Stimulated activated memory B cell treated with anti-CD40 and anti-IgM and Interleukin-4, amounts not matched to agents 10 μg/mL and 1 μg/mL and 100 μg/mL, for 72 hours (primary cell): ENCODE measurements at regions not wholly inside any gene's neighbourhood (a gene's known extent, or its start where the extent isn't known, plus 50 kb on each side); places are given as distances from the start of the nearest gene placed in this dataset.

Source experiments
- ATAC-seq: fragments of 150-1000 bp; cut with Tn5 transposase; 2 replicates; pipeline ENCODE4 v1.10.0; 2021
- H3K27ac Mint-ChIP-seq: one replicate; pipeline ENCODE4 v1.8.0; 2022; ENCODE audit warnings: mild to moderate bottlenecking, mixed read lengths
- H3K27me3 Mint-ChIP-seq: one replicate; pipeline ENCODE4 v1.8.0; 2022; ENCODE audit warnings: mixed read lengths
- H3K36me3 Mint-ChIP-seq: one replicate; pipeline ENCODE4 v1.8.0; 2022; ENCODE audit warnings: mixed read lengths
- H3K4me1 Mint-ChIP-seq: one replicate; pipeline ENCODE4 v1.8.0; 2022; ENCODE audit warnings: mixed read lengths
- H3K4me3 Mint-ChIP-seq: one replicate; pipeline ENCODE4 v1.8.0; 2022; ENCODE audit warnings: mild to moderate bottlenecking, moderate library complexity, mixed read lengths
- H3K9me3 Mint-ChIP-seq: one replicate; pipeline ENCODE4 v1.8.0; 2022; ENCODE audit warnings: mixed read lengths

- Mint-ChIP-seq H3K9me3 (peaks cover 8% of the 10 kb centered on the region), H3K27me3 (no peaks in the 10 kb centered on the region), H3K27ac (no peak overlapping the region), H3K4me1 (no peaks in the 10 kb centered on the region), H3K4me3 (no peak overlapping the region), H3K36me3 (no peaks in the 10 kb centered on the region)
- ATAC-seq, result no peak
These were observed 53.3 kb downstream of the BLID start for GRCh38 chr11:122062763-122063162.

- H3K4me3 Mint-ChIP-seq, result no peak overlapping the region
- H3K4me1 Mint-ChIP-seq, result no peaks in the 10 kb centered on the region
- no peak overlapping the region for H3K27ac Mint-ChIP-seq
- H3K36me3 Mint-ChIP-seq, result no peaks in the 10 kb centered on the region
- ATAC-seq, result no peak
- peaks cover 8% of the 10 kb centered on the region for H3K9me3 Mint-ChIP-seq
- no peaks in the 10 kb centered on the region for H3K27me3 Mint-ChIP-seq
These were observed 56.5 kb downstream of the BLID start for GRCh38 chr11:122059565-122059964.

- H3K36me3 Mint-ChIP-seq, result no peaks in the 10 kb centered on the region
- H3K9me3 Mint-ChIP-seq, result peaks cover 11% of the 10 kb centered on the region
- peaks cover 16% of the 10 kb centered on the region for H3K27me3 Mint-ChIP-seq
- no peak for ATAC-seq
- H3K4me3 Mint-ChIP-seq, result no peak overlapping the region
- H3K4me1 Mint-ChIP-seq, result no peaks in the 10 kb centered on the region
- H3K27ac Mint-ChIP-seq, result no peak overlapping the region
These were observed 65.9 kb downstream of the BLID start for GRCh38 chr11:122050021-122050690.

GRCh38 chr11:122048401-122048800 lies 67.6 kb downstream of the BLID start:
- Mint-ChIP-seq H3K4me1 (no peaks in the 10 kb centered on the region), H3K36me3 (no peaks in the 10 kb centered on the region), H3K27me3 (peaks cover 16% of the 10 kb centered on the region), H3K9me3 (peaks cover 11% of the 10 kb centered on the region), H3K4me3 (no peak overlapping the region), H3K27ac (no peak overlapping the region)
- ATAC-seq, result no peak

- H3K36me3 Mint-ChIP-seq, result no peaks in the 10 kb centered on the region
These were observed 69.2 kb downstream of the BLID start for GRCh38 chr11:122046846-122047245.

DNA sequence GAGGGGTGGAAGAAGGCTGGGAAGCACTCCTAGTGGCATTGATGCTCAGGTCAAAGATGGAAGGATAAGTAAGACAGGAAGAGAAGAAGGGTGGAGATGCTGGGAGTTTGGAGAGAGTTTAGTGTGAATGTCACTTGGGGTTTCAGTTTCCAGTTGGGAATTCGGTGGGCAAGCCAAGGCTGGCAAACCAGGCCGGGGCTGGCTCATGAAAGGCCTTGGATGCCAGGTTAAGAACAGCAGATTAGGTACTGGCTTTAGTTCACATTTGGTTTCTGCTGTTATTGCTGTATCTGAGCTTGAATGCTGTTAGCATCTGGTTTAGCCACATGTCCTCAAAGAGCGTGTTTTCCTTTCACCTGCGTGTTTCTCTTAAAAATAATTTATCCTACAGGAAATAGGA lies 69.6 kb downstream of the BLID start:
- Mint-ChIP-seq H3K27ac (no peak overlapping the region), H3K36me3 (no peaks in the 10 kb centered on the region), H3K9me3 (peaks cover 8% of the 10 kb centered on the region), H3K27me3 (peaks cover 8% of the 10 kb centered on the region), H3K4me3 (no peak overlapping the region), H3K4me1 (no peaks in the 10 kb centered on the region)
- ATAC-seq, result no peak

More at GRCh38 chr11:122046846-122047245, 69.2 kb downstream of the BLID start:
- Mint-ChIP-seq H3K4me1 (no peaks in the 10 kb centered on the region), H3K9me3 (peaks cover 9% of the 10 kb centered on the region), H3K27ac (no peak overlapping the region), H3K27me3 (peaks cover 12% of the 10 kb centered on the region), H3K4me3 (no peak overlapping the region)
- ATAC-seq, result no peak

DNA sequence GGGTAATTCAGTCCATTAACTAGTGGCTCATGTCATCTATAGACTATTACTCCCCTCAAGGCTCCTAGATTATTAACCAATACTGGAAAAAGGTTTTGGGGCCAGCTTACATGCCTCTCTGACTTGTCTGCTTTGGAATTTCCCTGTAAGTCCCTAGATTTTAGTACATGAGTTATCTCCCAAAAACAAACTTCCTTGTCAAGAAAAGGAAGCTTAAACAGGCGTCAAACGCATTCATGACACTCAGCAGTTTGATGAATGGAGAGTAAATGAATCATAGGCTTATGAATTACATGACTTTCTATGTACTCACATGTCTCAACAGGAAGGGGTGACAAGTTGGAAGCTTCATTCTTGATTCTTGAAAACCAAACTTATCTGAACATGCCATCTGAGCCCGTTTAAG lies 70.8 kb downstream of the BLID start:
- no peaks in the 10 kb centered on the region for H3K36me3 Mint-ChIP-seq
- H3K9me3 Mint-ChIP-seq, result peaks cover 5% of the 10 kb centered on the region
- H3K27me3 Mint-ChIP-seq, result no peaks in the 10 kb centered on the region
- no peaks in the 10 kb centered on the region for H3K4me1 Mint-ChIP-seq
- no peak overlapping the region for H3K4me3 Mint-ChIP-seq
- ATAC-seq, result no peak
- H3K27ac Mint-ChIP-seq, result no peak overlapping the region

- H3K27me3 Mint-ChIP-seq, result no peaks in the 10 kb centered on the region
- H3K27ac Mint-ChIP-seq, result no peak overlapping the region
- no peaks in the 10 kb centered on the region for H3K36me3 Mint-ChIP-seq
- peaks cover 2% of the 10 kb centered on the region for H3K9me3 Mint-ChIP-seq
- no peak for ATAC-seq
- H3K4me1 Mint-ChIP-seq, result no peaks in the 10 kb centered on the region
- no peak overlapping the region for H3K4me3 Mint-ChIP-seq
These were observed 71.9 kb downstream of the BLID start for GRCh38 chr11:122044086-122044485.

DNA sequence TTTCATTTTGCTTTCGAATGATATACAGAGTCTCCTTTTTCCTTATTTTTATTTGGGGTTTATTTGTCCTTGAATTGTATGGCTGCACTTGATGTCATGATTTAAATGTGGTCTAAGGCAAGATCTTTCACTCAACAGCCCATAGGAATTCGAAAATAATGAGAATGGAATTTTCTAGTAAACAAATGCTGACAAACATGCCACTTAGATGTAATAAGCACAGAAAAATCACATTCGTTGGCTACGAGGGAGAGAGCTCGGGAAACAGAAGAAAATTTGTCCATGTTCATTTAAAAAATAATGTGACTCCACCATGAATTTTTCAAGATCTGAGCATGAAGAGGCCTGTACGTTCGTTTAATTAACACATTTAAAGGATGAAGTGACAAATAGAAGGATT lies 73.0 kb downstream of the BLID start:
- Mint-ChIP-seq H3K27me3 (no peaks in the 10 kb centered on the region), H3K9me3 (peaks cover 2% of the 10 kb centered on the region), H3K4me1 (no peaks in the 10 kb centered on the region), H3K27ac (no peak overlapping the region), H3K36me3 (no peaks in the 10 kb centered on the region), H3K4me3 (no peak overlapping the region)
- ATAC-seq, result no peak

DNA sequence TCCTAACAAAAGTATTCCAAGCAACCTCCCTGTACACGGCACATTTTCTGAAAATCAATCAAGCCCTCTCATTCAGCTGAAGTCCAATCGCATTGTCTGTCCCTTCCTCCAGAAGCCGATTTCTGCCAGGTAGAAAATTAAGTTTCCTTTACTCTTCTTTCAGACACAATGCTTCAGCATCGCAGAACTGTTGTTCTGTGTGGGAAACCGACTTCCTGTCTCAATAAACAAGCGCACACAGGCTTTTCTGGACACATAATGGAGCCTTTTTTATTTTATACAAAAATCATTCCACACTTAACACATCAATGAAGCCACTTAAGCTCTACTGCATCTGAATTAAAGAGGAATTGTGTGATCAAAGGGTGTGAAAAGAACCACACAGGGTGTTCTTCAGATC lies 75.6 kb downstream of the BLID start:
- no peak for ATAC-seq
- Mint-ChIP-seq H3K27me3 (no peaks in the 10 kb centered on the region), H3K4me1 (no peaks in the 10 kb centered on the region), H3K36me3 (no peaks in the 10 kb centered on the region), H3K9me3 (no peaks in the 10 kb centered on the region), H3K27ac (no peak overlapping the region), H3K4me3 (no peak overlapping the region)

DNA sequence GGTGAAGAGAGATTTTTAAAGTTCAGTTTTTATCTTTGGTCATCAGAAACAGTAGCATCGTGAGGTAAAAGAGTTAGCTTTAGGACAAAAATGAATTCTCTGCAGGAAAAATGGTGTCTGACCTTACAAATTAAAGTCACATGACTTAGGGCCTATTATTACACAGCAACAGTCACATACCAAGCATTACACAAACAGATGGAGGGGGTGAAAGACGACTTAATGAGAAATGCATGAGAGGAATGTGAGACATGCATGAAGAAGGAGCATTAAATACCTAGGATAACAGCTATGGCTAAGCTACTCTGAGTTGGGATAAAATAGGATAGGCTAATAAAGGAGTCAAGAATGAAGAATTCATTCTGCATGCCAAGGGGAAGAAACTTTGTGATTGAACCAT lies 77.5 kb downstream of the BLID start:
- Mint-ChIP-seq H3K27ac (no peak overlapping the region), H3K4me1 (no peaks in the 10 kb centered on the region), H3K9me3 (no peaks in the 10 kb centered on the region), H3K4me3 (no peak overlapping the region), H3K36me3 (no peaks in the 10 kb centered on the region), H3K27me3 (no peaks in the 10 kb centered on the region)
- no peak for ATAC-seq

GRCh38 chr11:122037911-122038310 lies 78.1 kb downstream of the BLID start:
- H3K27ac Mint-ChIP-seq, result no peak overlapping the region
- H3K4me1 Mint-ChIP-seq, result no peaks in the 10 kb centered on the region
- H3K27me3 Mint-ChIP-seq, result no peaks in the 10 kb centered on the region
- H3K36me3 Mint-ChIP-seq, result no peaks in the 10 kb centered on the region
- H3K9me3 Mint-ChIP-seq, result no peaks in the 10 kb centered on the region
- no peak for ATAC-seq
- no peak overlapping the region for H3K4me3 Mint-ChIP-seq

- Mint-ChIP-seq H3K27ac (no peak overlapping the region), H3K9me3 (no peaks in the 10 kb centered on the region), H3K4me3 (no peak overlapping the region), H3K27me3 (peaks cover under 1% of the 10 kb centered on the region), H3K4me1 (no peaks in the 10 kb centered on the region), H3K36me3 (no peaks in the 10 kb centered on the region)
- ATAC-seq, result no peak
These were observed 79.5 kb downstream of the BLID start for GRCh38 chr11:122036493-122036892.

DNA sequence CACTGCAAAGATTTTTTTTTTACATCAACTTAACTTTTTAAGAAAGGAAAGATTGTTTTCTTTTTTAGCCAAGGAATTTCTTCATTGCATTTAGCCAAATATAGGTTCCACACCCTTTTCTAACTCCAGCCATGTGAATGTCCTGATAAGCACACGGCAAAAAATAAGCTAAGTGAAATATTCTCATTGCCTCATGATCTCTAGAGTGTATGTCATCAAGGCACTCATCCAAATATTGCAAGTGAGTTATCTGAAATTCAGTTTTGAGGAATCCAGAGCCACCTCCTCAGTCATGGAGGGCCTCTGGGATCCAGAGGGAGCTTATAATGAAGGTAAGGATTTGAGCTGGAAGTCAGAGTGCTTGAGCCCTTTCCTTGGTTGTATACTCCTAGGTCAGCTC lies 80.0 kb downstream of the BLID start:
- Mint-ChIP-seq H3K27me3 (peaks cover 5% of the 10 kb centered on the region), H3K36me3 (no peaks in the 10 kb centered on the region)

DNA sequence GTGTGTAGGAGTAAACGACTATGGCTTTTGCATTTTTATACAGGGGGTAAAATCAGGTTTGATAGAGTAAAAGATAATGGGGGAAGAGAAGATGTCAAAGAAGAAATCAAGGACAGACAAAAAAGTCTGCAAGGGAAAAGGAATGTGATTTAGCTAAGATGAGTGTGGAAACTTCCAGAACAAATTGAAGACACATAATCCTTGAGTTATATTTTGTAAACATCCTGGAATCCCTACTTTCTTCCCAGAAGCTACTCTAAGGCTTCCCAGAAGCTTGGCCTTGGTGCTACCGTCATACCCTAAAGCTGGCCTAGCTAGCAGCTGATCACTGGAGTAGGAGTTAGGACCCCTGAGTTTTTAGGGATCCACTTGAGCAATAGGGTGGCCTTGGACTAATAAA lies 82.4 kb downstream of the BLID start:
- no peak for ATAC-seq
- Mint-ChIP-seq H3K27me3 (peaks cover 9% of the 10 kb centered on the region), H3K36me3 (no peaks in the 10 kb centered on the region), H3K4me3 (no peak overlapping the region), H3K27ac (no peak overlapping the region), H3K4me1 (no peaks in the 10 kb centered on the region), H3K9me3 (peaks cover 2% of the 10 kb centered on the region)

More for the DNA sequence above, 80.0 kb downstream of the BLID start:
- Mint-ChIP-seq H3K9me3 (peaks cover 2% of the 10 kb centered on the region), H3K27ac (no peak overlapping the region), H3K4me1 (no peaks in the 10 kb centered on the region), H3K4me3 (no peak overlapping the region)
- no peak for ATAC-seq

DNA sequence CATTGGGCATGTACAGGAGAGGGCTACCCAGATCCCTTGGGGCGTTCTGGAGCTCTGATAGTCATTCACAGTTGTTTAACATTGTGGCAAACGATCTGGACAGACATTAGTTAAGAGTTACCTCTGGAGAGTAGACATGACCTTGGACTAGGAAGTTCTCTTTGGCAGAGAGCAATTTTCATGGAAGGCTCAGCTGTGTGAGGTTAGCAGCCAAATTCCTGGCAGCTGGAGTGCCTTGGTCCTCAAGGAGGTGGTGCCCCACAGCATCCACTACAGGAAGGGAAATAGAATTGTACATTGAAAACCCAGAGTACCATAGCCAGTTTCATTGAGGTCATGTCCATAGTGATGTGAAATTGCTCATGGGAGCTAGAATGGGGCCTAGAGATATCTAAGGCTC lies 82.8 kb downstream of the BLID start:
- no peak overlapping the region for H3K27ac Mint-ChIP-seq
- no peaks in the 10 kb centered on the region for H3K36me3 Mint-ChIP-seq
- no peaks in the 10 kb centered on the region for H3K4me1 Mint-ChIP-seq
- no peak for ATAC-seq
- H3K27me3 Mint-ChIP-seq, result peaks cover 9% of the 10 kb centered on the region
- no peak overlapping the region for H3K4me3 Mint-ChIP-seq
- H3K9me3 Mint-ChIP-seq, result peaks cover 2% of the 10 kb centered on the region

DNA sequence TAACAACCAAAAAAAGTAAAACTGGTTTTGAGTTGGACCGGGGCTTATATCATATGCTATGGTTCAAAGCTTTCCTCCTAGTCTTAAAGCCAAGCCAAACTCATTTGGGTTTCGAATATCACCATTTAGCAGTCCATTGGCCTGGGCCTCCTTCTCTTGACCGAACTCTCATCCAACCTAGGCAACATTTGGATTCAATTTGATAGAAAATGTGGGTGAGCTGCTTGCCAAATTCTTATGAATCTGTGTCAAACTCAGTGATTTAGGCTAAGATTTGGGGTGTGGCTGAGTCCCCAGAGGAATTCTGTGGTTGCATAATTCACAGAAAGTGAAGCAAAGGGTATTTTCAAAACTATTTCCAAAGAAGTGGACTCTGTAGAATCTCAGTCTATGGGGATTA lies 83.7 kb downstream of the BLID start:
- ATAC-seq, result no peak
- peaks cover 2% of the 10 kb centered on the region for H3K9me3 Mint-ChIP-seq
- peaks cover 9% of the 10 kb centered on the region for H3K27me3 Mint-ChIP-seq
- H3K36me3 Mint-ChIP-seq, result no peaks in the 10 kb centered on the region
- no peak overlapping the region for H3K4me3 Mint-ChIP-seq
- no peak overlapping the region for H3K27ac Mint-ChIP-seq
- no peaks in the 10 kb centered on the region for H3K4me1 Mint-ChIP-seq
